ENCODE measurements at regions not wholly inside any gene's neighbourhood (a gene's known extent, or its start where the extent isn't known, plus 50 kb on each side); places are given as distances from the start of the nearest gene placed in this dataset.
"Not testable (repeated sequence)": the region's sequence is repeated elsewhere in the genome, so short reads cannot be mapped to it uniquely, and the experiment has no call there.

DNA sequence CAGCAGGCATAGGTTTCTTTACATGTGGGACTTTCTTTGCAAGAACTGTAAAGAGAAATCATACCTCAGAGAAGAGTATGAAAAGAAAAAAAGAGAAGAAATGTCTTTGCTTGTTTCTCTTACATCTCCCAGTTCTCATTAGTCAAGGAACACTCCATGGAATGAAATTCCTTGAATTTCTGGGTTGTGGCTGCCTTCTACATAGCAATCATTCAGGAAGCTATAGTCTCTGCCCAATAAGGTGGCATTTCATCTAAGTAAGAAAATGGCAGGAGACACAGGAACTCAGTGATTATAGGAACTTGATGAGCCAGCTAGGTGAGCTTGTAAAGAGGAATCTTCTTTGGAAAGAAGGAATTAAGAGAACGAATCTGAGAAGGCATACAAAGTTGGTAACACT lies 197.0 kb upstream of the FKBP1C start:
- TF ChIP-seq, protein P1, sequence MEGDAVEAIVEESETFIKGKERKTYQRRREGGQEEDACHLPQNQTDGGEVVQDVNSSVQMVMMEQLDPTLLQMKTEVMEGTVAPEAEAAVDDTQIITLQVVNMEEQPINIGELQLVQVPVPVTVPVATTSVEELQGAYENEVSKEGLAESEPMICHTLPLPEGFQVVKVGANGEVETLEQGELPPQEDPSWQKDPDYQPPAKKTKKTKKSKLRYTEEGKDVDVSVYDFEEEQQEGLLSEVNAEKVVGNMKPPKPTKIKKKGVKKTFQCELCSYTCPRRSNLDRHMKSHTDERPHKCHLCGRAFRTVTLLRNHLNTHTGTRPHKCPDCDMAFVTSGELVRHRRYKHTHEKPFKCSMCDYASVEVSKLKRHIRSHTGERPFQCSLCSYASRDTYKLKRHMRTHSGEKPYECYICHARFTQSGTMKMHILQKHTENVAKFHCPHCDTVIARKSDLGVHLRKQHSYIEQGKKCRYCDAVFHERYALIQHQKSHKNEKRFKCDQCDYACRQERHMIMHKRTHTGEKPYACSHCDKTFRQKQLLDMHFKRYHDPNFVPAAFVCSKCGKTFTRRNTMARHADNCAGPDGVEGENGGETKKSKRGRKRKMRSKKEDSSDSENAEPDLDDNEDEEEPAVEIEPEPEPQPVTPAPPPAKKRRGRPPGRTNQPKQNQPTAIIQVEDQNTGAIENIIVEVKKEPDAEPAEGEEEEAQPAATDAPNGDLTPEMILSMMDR (IDR thresholded peaks at IDR 0.05; ENCODE audit: low read depth, low read length), result no peak
- DNase-seq (ENCODE audit: extremely low read depth, low read depth), result no peak

DNA sequence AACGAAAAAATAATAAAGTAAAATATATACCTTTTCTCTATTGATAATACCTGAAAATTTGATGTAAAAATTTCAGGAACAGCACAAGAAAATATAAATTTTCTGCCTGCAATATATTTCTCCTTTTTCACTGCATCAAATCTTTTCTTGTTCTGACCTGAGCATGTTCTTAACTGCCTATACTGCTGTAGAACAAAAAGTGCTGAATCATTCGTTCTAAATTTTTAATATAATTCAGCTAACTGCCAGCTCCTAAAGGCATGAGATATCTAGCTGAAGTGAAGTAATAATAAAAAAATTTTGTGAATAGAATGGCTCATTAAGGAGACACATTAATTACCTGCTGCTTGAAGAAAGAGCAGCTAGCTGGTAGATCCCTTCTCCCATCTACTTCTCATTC lies 188.6 kb upstream of the FKBP1C start:
- DNase-seq (ENCODE audit: extremely low read depth, low read depth), result no peak
- TF ChIP-seq, protein P1 (IDR thresholded peaks at IDR 0.05; ENCODE audit: low read depth, low read length), result no peak

DNA sequence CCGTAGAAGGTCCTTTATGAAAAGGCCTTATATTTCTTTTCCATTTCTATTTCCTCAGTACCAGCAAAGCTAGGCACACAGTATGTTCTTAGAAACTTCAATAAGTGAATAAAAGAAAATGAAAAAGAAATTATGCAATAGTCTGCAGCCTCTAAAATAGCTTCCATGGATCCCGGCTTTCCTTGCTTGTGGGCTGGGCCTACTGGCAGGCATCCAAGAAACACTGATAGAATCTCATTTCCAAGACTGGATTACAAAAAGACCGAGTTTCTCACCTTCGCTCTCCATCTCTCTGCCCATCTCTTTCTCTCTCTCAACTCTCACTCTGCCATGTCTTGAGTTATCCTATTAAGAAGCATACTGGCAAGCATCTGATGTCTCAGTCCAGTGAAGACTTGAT lies 187.5 kb upstream of the FKBP1C start:
- TF ChIP-seq, protein P1 (IDR thresholded peaks at IDR 0.05; ENCODE audit: low read depth, low read length), result no peak
- DNase-seq (ENCODE audit: extremely low read depth, low read depth), result no peak

DNA sequence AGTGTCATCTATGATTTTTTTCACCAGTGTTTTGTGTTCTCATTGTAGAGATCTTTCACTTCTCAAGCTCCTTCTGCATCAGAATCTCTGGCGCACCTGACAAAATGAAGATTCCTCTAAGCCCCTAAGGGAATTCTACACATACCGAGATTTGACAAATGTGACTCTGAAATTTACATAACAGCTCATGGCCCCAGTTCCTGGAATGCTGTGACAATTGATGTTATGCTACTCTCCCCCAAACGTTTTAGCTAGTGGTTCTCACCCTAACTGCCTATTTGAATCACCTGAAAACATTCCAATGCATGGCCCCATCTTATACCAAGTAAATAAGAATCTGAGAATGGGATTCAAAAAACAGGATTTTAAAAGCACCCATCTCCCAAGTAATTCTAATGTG lies 162.1 kb upstream of the FKBP1C start:
- TF ChIP-seq, protein P1 (IDR thresholded peaks at IDR 0.05; ENCODE audit: low read depth, low read length), result no peak
- DNase-seq (ENCODE audit: extremely low read depth, low read depth), result no peak

DNA sequence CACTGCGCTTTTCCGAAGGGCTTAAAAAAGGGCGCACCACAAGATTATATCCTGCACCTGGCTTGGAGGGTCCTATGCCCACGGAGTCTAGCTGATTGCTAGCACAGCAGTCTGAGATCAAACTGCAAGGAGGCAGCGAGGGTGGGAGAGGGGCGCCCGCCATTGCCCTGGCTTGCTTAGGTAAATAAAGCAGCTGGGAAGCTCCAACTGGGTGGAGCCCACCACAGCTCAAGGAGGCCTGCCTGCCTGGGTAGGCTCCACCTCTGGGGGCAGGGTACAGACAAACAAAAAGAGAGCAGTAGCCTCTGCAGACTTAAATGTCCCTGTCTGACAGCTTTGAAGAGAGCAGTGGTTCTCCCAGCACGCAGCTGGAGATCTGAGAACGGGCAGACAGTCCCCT lies 158.1 kb upstream of the FKBP1C start:
- not testable (repeated sequence) for DNase-seq (ENCODE audit: extremely low read depth, low read depth)

DNA sequence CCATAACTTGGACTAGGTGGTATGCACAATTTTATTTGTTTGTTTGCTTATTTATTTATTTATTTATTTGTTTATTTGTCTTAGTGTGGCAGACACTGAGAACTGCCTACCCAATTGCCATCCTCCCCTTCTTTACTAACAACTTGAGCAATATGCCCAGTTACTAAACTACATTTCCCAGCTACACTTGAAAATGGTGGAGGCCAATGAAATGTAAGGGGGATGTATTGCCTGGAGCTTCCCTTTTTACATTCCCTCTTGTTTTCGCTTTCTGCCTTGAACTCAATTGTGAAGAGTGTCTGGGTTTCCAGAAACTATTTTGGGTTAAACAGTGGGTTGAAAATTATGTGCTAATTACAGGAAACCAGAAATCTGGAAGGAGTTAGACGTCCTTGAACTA lies 152.7 kb upstream of the FKBP1C start:
- TF ChIP-seq, protein P1 (IDR thresholded peaks at IDR 0.05; ENCODE audit: low read depth, low read length), result no peak
- no peak for DNase-seq (ENCODE audit: extremely low read depth, low read depth)

DNA sequence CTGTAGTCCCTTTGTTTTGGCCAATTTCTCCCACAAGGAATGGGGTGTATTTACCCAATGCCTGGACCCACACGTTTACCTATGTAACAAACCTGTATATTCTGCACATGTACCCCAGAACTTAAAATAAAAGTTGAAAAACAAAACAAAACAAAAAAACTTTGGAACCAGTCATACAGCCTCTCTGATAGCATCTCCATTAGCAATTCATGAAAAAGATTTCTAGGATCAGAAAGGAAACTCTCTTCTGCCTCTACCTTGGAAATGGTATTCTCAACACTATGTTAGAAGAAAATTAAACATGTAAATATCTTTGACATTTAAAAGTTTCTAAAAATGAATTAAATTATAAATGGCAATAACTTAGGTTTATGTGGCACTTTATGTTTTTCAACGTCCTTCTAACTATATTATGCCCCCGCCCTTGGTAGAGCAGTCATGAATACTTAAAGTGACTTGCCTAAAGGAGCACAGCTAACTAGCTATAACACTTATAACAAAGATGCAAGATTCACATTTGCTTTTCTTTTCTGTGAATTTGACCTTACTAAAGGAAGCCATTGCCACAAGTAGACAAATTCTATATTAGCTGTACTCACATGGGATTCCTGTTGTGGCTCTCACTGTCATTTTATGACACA lies 147.5 kb upstream of the FKBP1C start:
- DNase-seq (ENCODE audit: extremely low read depth, low read depth), result no peak
- TF ChIP-seq, protein P1 (IDR thresholded peaks at IDR 0.05; ENCODE audit: low read depth, low read length), result no peak

DNA sequence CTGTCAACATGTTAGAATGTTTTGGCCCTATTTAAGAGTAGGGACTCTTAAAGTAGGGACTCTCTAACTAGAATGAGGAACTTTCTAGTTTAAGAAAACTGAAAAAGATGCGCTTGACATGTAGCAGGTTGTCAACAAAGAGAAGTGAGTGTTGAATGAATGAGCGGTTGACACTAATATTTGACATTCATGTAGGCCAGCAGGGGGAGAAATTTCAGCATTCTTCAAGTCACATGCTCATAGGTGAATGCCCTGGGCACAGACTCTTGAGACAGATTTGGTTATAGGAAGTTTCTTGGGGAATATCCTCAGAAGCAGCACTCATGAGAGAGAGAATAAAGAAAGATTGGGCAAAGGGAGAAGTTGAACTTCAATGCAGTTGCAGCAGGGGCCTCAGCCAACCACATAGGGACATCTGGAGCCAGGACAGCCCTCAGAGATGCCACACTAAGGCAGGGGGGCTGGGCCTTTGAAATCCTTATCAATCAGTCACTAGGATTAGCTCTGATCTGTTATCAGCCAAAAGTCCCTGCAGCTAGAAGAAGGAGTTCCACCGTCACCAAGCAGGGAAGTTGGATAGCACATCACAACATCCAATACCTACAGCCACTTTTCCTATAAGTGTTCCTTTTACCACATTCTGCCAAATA lies 145.1 kb upstream of the FKBP1C start:
- TF ChIP-seq, protein P1 (IDR thresholded peaks at IDR 0.05; ENCODE audit: low read depth, low read length), result no peak
- DNase-seq (ENCODE audit: extremely low read depth, low read depth), result no peak
